ENCODE measurements at regions not wholly inside any gene's neighbourhood (a gene's known extent, or its start where the extent isn't known, plus 50 kb on each side); places are given as distances from the start of the nearest gene placed in this dataset.
"Not testable (repeated sequence)": the region's sequence is repeated elsewhere in the genome, so short reads cannot be mapped to it uniquely, and the experiment has no call there.

DNA sequence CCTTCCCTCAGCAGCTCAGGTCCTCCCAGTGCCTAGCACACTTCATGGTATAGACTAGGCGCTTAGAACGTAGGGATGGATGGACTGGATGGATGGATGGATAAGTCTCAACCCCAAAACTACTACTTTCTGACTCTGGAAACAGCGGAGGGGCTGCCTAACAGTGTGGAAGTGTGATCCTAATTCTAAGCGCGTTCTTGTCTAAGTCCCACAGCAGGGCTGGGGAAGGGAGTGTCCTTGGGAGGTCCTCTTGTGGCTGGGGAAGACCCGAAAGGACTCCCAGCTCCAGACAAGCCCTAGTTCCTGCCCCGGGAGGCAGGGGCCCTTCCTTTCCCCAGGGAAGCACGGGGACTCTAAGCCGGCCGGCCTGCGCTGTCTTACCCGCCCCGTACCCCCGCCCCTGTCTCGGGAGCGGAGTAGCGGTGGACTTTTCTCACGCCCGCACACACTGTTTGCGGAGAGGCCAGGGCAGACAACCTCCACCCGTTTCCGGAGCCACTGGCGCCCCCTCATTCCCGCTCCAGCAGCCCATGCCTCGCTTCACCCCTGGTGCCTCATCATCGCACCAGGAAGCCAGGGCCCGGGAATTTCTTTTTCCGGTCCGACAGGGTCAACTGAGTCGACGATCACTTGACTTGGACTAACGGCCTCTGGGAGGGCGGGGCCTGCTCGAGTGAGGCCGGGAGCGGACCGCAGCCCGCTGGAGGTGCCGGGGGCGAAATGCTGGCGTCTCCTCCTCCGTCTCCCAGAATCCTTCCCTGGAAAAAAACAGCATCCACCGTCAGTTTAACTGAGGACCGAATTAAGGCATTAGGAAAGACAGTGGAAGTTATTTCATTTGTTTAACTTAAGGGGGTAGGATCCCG, 133.3 kb downstream of the TBC1D2B start:
- peak; percentile 31 for DNase-seq (ENCODE audit: low spot score)

DNA sequence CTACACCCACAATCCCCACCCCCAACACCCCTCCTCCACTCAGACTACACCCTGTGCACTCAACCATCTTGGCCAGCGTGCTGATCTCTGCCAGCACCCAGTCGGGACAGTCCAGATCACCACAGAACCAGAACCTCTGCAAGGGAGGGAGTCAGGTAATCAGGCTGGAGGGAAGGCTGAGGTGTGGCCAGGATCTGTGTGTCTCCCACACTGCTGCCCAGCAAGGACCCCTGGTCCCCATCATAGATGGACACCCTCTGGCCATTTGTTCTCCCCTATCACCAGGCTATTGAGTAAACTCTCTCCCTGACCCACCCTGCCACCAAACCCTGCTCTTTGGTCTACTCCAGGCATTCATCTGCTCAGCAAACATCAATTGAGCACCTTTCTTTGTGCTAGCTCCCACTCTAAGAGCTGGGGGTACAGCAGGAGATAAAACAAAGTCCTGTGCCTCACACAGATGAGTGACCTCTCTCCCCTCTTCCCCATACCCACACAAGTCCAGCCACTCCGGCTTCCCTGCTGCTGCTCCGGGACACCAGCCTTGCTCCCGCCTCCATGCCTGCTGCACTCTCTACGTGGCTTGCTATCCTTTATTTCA, 134.8 kb downstream of the TBC1D2B start:
- DNase-seq (ENCODE audit: low spot score), result no peak

DNA sequence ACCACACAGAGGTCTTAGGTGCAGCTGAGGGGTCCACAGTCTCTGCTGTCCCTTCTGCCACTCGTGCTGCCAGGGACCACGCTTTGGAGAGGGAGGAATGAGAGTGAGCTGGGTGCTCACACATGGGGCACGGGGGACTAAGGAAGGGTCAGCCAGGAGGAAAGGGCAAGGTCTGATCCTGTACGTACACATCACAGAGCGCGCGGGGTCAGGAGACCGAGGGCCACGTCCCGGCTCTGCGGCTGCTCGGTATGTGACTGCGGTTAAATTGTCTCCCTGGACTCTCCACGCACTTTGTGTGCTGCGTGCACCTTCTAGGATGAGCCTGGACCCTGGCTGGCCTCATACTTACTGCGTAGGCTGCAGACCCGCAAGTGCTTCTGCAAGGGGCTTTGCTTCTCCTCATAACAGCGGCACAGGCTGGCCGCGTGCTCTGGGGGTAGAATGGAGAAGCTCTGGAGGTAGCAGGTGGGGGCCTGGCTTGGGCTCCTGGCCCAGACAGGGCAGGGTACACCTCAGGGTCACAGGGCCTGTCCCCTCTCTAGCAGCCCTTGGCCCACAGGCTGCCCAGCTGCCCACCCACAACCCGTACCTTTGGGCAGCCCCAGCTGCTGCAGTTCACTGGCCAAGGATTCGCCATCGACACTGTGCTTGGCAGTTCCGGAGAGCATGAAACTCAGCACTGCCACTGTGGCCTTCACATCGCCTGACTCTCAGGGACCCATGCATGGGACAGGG, 136.3 kb downstream of the TBC1D2B start:
- not testable (repeated sequence) for DNase-seq (ENCODE audit: low spot score)

DNA sequence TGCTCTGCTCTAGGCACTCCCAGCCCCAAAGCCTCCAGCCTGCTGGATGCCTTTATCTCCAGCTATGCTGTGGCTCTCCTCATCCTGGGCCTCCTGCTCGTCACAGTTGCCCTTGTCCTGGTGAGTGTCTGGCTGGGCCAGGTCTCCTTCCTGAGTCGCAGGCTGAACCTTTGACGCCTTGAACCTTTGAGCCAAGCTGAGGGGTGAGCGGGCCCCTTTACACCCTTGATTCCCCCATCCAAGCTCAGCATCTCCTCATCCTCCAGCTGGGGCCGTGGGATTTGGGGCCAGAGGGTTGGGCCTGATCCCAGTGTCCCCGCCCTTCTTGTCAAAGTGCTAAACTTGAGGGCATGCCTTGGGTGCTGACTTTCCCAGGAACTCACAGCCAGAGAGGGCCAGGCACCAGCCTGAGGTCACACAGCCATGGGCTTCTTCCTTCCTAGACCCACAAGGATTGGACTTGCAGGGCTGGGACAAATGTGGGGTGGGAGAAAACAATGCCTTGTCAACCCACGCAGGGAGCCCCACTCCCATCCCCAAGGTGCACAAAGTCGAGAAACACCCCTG, 137.0 kb downstream of the TBC1D2B start:
- DNase-seq (ENCODE audit: low spot score), result no peak

DNA sequence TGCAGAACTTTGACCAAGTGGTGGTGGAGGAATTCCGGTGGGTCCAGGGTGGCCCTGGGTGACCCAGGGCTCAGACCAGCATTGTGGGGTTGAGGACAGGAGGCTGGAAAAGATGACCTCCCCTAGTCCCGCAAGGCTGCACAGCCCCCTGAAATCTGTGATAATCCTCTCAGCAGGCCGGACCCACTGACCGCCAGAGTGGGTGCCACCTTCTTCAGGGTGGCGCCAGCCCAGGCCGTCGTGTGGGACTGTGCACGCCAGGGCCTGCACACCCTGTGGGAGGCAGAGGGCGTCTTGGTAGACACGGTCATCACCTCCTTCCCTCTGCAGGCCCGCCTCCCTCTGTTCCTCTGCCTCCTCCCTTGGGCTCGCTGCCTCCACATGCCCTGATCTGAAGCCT, 137.7 kb downstream of the TBC1D2B start:
- no peak for DNase-seq (ENCODE audit: low spot score)

DNA sequence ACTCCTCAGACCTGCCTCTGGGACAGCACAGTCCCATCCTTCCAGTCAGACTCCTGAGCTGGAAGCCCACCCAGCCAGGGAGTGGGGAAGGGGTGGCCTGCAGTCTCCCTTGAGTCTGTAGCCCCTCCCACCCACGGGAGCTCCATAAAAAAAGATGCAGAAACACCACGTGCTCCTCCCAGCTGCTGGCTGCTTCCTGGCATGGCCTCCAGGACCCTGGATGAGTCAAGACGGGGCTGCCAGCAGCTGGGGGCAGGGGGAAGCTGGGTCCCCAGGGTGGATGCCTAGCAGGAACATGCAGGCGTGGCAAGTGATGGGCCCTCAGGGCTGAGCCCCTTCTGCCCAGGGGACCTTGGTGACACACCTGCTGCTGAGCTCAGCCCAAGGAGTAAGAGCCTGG, 138.5 kb downstream of the TBC1D2B start:
- not testable (repeated sequence) for DNase-seq (ENCODE audit: low spot score)

DNA sequence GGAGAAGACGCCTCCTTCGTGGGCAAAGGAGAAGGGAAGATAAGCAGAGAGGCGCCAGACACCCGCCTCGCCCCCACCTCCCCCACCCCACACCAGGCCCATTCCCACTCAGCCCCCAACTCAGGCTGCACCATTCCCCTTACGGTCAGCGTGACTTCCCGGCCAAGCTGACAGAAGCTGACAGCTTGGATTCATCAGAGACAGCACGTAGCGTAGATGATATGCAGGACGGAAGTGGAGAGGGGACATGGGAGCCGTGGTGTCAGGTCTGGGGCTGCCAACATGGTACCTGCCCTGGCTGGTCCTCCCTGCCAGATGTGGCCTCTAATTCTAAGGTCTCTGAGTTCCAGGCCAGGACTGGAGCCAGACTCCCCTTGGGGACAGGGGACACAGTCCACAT, 139.0 kb downstream of the TBC1D2B start:
- DNase-seq (ENCODE audit: low spot score), result not testable (repeated sequence)

DNA sequence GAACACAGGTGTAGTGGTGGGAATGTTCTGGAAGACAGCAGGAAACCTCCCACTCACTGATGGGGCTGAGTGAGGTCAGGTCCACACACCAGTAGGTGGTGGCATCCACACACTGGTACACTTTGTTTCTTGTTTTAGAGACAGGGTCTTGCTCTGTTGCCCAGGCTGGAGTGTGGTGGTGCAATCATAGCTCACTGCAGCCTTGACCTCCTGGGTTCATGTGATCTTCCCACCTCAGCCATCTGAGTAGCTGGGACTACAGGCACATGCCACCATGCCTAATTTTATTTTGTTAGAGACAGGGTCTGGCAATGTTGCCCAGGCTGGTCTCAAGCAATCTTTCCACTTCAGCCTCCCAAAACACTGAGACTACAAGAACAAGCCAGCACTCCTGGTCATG, 140.9 kb downstream of the TBC1D2B start:
- not testable (repeated sequence) for DNase-seq (ENCODE audit: low spot score)

DNA sequence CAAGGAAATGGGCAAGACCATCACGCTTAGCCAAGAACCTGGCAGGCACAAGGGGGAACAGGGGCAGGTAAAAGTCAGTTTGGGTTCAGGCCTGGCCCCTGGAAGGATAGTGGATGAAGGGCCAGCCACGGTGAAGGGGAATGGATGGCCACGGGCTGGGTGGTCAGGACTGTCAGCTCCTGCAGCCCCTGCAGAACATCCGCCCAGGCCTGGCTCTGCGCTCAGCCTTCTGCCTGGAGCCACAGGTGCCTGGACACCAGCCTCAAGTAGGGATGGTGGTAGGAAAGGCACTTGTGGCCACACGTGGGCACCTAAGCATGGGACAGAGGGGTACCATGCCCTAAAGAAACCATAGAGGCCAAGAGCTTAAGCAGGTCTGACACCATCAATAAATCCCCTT, 143.0 kb downstream of the TBC1D2B start:
- DNase-seq (ENCODE audit: low spot score), result not testable (repeated sequence)

DNA sequence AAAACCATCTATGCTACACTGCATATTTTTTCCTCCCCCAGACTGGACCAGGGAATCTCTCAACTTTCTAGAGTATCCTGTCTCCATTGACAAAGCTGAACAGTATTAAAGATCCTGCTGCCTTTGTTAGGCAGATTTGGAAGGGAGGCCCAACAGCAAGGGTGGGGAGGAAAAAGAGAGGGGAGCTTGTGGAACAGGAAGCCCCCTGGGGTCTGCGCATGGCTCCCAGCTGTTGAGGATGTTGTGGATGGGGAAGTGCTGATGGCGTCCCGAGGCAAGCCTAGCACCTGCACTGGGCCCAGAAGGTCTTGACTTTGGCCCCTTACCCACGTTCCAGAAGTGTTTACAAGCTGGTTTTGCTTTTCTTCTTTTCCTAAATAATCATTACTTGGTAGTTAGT, 146.6 kb downstream of the TBC1D2B start:
- not testable (repeated sequence) for DNase-seq (ENCODE audit: low spot score)

DNA sequence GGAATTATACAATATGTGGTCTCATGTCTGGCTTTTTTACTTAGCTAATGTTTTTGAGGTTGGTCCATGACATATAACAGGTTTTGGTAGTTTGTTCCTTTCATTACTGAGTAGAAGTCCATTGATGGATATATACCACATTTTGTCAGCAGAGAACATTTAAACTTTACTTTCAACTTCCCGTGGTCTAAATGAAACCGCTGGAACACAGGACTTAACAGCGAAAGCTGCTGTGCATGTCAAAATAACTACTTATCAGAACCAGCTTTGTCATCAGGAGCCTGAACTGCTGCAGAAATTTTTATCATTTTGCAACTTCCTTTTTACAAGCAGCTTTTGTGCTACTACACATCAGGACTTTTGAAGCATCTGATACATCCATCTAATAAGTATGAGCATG, 147.0 kb downstream of the TBC1D2B start:
- DNase-seq (ENCODE audit: low spot score), result not testable (repeated sequence)

DNA sequence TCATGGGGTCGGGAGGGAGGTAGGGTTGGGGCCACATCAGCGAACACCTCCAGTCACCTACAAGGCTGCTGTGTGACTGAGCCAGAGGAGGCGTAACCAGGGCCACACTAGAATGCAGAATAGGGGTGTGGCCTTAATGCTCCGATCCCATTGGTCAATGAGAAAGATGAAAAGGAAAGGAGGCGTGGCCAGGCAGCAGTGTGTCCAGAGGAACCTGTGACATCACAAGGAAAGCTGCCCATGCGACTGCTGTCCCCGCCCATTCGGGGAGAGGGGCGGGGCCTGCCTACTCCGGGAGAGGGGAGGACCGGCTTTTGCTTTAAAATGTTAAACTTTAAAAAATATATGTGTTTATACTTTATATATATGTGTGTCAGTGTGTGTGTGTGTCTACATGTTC, 150.7 kb downstream of the TBC1D2B start:
- not testable (repeated sequence) for DNase-seq (ENCODE audit: low spot score)

DNA sequence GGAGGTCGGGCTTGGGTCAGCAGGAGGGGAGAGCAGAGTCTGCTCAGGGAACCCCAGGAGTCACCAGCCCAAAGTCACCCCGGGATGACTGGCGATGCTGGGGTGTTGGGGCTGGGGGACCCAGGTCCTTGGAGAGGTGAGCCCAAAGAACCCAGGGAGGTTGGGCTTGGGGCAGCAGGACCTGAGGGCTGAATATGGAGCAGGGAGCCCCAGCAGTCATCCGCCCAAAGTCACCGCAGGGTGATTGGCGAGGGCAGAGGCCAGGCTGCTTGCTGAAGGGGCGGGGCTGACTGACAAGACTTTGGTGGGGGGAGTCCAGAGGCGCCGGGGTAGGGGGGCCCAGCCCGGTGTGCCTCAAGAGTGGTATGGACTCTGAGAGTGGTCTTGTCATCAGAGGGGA, 151.2 kb downstream of the TBC1D2B start:
- DNase-seq (ENCODE audit: low spot score), result not testable (repeated sequence)

DNA sequence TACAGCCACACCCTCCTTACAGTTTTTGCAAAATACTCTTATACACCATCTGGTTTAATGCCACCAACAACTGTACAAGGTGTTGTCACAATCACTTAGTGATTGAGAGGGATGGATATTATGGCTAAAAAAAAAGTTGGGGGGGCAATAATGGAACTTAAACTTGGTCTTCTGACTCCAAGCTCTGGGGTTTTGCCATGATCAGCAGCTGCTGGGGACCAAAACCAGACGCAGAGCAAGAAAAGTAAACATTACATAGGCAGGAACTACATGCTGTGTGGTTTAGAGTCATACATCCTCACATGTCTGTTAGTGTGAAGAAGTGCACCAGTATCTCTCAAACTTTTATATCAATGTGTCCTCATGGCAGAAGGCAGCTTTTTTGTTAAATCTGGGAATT, 152.4 kb downstream of the TBC1D2B start:
- not testable (repeated sequence) for DNase-seq (ENCODE audit: low spot score)

DNA sequence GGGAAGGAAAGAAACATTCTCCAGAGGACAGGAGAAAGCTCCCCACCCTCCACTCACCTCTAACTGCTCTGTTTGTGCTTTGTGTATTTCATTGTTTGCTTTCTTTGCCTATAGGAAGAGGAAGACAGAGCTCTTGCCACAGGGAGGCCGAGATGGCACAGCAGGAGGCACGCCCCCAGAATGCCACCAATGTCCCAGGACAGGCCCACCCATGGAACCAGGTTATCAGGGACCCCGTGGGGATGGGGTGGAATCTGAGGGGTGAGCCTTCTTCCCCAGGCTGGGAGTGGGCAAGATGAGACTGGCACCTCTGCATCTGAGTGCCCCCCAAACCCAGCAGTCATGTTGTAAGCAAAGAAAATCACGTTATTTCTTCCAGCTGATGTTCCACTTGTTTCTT, 155.8 kb downstream of the TBC1D2B start:
- DNase-seq (ENCODE audit: low spot score), result no peak

DNA sequence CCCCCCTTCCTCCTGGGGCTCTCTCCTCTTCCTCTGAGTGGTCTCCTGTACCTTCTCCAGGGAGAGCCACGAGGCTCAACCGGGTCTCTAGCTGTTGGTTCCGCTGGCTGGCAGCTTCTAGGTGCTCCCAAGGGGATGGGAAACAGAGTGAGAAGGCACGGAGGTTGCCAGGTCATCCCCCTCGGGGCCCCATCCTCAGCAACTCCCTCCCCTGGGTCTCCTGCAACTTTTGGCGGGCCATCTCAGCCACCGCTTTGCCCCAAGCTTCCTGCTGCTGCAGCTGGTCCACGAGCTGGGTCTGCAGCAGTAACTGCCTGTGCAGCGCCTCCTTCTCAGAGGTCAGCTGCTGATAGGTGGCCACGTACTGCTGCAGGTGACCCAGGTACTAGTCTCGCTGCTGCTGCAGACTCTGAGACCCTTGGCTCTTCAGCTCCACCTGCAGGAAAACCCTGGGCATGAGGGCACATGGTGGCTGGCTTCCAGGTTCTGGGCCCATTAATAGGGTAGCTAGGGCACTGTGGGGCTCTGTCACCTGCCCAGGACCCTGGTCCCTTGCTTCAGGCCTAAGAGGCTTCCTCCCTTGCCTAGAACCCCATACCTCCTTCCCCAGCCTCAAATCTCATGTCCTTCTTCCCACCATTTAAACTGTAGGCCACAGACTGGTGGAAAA, 160.4 kb downstream of the TBC1D2B start:
- DNase-seq (ENCODE audit: low spot score), result not testable (repeated sequence)

DNA sequence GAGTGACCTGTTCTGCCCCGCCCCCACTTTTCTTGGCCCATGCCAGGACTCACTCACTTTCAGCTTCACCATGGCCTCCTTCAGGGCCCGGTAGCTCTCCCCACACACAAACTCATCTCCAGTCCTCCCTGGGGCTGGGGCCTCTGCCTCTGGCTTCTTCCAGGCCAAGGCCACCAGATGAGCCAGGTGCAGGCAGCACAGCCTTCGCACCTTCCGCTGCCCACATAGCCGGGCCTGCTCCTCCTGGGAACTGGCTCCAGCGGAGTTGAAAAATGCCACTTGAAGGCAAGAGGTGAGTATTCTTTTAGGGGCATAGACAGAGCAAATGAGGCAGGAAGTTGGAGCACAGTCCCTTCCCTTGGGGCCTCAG, 161.6 kb downstream of the TBC1D2B start:
- DNase-seq (ENCODE audit: low spot score), result not testable (repeated sequence)

DNA sequence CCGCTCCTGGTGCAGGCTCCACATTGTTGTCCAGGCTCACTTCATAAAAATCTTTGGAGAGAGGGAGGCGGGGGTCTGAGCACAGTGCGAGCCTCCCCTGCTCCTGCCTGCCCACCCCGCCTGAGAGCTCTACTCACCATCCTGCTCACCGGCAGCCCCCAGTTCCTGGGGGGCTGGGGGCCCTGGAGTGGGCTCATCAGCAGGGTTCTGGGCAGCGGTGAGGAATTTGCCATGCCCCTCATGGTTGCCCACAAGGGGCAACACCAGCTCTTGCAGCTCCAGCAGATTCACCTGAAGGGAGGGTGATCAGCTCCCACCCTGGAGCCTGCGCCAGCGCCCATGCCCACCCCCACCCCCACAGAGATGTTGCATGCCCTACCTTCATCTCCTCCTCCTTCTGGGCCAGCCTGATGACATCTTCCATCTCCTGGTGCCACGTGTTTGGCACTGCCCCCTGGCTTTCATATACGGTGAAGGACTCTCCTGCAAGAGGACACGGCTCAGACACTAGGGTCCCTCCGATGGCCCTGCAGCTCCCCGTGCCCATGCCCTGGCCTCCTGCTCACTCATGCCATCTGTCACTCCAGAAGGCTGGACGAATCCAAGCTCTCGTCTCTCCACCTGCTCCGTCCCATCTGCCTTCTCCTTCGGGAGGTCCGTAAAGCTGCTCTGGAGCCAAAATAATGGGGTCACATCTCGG, 162.1 kb downstream of the TBC1D2B start:
- no peak for DNase-seq (ENCODE audit: low spot score)

DNA sequence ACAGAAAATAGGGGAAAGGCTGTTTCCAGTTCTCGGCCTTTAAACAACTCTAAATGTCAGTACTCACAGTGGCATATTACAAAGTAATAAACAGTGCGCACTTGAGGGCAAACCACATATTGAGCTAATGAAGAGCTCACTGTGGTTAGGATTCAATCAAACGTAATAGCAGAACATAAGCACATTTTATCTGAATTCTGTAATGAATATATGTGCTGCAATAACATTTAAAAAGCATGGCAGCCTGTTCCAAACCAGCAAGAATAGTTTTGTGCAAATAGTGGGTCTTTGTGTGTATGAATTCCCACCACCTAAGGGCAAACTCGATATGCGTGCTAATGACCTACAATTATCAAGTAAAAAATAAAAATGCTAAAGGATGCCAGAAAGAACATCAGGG, 163.0 kb downstream of the TBC1D2B start:
- not testable (repeated sequence) for DNase-seq (ENCODE audit: low spot score)

DNA sequence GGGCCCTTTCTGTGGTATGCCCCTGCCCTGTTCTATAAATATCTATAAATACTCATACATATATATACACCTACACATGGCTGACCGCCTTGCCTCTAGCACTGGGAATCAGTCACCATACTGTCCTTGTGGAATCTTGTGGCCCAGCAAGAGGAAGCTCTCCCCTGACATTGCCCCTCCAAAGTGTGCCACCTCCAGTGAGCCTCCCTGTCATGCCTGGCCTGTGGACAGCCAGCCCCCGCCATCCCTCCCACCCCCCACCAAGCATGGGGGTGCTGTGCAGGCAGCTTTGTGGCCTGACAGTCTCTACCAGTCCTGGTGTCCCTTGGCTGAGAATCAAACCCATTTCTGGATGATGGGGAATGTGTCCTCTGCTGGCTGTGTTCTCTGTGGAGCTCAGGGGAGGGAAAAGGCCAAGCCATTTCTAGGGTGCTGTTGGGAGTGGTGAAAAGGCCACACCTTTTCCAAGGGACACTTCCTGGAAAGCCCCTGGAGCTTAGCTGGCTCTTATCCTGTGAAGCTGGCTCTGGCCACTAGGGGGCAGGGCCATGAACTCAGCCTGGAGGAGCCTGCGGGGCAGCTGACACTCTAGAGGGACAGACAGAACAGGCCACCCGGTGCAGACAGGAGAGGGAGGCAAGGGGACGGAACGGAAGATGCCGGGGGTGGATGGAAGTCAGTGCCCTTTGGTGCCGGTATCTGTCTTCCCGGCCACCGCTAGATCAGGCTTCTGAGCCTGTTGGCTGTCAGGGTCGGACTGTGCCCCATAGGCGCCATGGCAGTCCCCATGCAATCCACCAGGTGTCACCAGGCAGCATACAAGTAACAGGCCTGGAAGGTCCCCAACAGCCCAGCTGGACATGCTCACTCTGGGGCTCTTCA, 167.2 kb downstream of the TBC1D2B start:
- DNase-seq (ENCODE audit: low spot score), result not testable (repeated sequence)

Data from COLO829 (cell line).